Stimulated activated CD8-positive, alpha-beta memory T cell treated with anti-CD3 and anti-CD28 coated beads, Interleukin-4, amount 100 ng/mL, for 4 hours (primary cell): ENCODE measurements at regions not wholly inside any gene's neighbourhood (a gene's known extent, or its start where the extent isn't known, plus 50 kb on each side); places are given as distances from the start of the nearest gene placed in this dataset.
"Not testable (repeated sequence)": the region's sequence is repeated elsewhere in the genome, so short reads cannot be mapped to it uniquely, and the experiment has no call there.

ENCODE experiments used
- DNase-seq, 2 donors: peaks; one replicate each; pipeline ENCODE4 v3.0.0-alpha.2; 2020; ENCODE audit warnings: low read depth in 2 of 2, low spot score in 1 of 2

DNA sequence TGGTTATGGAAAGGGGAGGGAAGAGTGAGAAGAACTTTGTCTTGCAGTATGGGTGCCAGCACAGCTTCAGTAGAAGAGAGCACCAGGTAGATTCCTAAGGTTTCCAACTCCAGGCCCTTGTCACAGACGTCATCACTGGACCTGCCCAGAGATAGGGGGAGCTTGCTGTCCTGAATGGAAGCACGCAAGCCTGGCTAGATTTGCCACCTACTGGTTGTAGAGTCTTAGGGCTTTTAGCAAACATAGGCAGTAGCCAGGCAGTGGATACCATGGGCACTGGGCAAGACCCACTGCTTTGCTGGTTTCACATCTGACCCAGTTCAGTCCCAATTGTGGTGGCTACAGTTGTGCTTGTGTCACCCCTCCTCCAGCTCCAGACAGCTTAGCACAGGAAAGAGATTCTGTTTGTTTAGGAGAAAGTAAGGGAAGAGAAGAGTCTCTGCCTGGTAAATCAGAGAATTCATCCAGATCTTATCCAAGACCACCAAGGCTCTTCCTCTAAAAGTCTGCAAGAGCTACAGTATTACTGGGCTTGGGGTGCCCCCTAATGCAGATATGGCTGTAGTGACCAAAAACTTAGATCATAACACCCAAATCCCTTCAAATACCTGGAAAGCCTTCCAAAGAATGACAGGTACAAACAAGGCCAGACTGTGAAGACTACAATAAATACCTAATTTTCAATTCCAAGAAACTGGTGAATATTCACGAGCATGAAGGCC is 158.9 kb downstream of the HINT1 start:
- DNase-seq, result no peak

DNA sequence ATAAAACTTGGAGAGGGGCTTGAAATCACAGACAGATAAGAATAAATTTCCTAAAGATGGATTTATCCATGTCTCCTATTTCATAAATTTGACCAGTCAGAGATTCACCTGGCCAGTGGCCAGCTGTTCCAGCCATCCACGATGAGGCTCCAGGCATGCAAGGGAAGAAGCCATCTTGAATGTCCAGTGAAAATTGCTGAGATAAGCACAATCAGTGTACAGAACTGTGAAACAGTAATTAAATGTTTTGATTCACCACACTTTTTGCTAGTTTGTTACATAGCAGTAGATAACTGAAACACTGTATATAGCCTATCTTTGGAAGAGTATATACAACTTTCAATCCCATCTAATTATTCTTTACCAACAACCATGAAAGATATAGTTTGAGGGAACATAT is 163.5 kb downstream of the HINT1 start:
- no peak for DNase-seq

DNA sequence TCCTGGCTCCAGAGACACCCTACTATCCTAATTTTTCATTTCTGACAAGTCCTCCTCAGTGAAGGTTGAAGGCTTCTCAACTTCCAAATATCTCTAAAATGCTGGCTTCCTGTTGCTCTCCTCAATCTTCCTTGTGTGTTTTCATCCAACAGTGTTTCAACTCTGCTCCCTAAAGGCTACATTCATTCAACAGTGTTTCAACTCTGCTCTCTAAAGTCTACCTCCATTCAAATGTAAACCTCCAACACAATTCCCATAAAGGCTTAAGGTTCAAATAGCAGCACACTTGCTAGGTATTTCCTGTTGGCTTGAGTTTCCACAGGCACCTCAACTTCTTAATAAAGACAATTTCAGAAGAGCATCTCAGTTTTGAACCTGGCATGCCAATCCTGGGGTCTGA is 164.8 kb downstream of the HINT1 start:
- no peak for DNase-seq

DNA sequence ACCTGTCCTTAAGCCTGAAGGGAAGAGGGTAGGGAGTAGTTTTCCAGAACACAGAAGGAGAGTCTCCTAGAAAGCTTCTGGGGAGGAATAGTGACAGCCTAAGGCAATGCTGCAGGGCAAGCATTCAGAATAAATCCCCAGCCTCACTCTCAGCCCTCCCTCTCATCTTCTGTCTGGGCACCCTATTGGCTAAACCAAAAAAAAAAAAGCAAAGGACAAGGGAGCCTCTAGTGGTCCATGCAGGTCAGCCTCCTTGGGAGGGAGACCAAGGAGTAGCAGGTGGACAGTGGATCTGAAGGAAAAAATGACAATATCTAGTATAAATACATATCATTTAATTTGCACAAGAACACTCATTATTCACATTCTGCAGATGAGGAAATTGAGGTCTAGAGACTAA is 168.3 kb downstream of the HINT1 start:
- not testable (repeated sequence) for DNase-seq

DNA sequence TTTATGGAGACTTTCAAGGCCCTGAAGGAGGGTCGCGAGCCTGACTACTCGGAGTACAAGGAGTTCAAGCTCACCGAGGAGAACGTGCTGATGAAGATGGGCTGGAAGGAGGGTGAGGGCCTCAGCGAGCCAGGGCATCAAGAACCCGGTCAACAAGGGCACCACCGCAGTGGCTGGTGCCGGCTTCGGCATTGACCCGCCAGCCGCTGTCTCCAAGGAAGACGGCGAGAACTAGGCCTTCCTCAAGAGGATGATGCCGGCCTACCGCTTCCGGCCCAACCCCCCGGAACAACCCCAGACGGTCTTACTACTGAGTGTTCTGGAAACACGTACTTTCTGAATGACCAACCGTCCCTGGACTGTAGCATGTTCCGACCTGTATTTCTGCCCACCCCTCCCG is 169.2 kb downstream of the HINT1 start:
- no peak for DNase-seq

DNA sequence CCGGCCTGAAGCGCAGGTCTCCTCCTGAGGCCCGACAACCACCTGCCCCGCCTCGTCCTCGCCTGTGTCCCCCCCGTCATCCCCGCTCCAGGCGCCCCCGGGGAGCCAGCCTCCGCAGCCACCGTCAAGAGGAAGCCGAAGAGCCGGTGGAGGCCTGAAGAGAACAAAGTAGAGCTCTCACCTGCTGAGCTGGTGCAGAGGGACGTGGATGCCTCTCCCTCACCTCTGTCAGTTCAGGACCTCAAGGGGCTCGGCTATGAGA is 169.9 kb downstream of the HINT1 start:
- no peak for DNase-seq

DNA sequence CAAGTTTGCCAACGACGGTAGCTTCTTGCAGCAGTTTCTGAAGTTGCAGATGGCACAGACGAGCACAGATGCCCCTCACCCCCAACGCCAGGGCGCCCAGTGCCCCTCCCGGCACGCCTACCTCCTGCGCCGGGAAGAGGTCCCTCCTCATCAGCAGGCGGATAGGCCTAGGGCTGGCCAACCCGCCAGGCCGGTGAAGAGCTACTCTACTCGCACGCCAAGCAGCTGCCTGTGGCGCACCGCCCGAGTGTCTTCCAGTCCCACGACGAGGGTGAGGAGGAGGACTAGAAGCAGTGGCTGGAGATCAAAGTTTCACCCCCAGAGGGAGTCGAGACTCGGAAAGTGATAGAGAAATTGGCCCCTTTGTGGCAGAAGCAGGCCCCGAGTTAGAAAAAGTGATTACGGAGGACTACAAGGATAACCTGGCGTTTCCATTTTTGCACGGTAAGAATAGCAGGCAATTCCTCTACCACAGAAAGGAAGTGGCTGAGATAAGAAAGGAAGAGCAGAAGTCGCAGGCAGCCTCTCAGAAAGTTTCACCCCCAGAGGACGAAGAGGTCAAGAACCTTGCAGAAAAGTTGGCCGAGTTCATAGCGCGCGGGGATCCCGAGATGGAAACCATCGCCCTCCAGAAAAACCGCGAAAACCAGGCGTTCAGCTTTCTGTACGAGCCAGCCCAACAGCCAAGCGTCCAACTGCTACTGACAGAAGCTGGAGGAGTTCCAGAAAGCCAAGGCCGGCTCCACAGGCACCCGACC is 170.4 kb downstream of the HINT1 start:
- no peak for DNase-seq

DNA sequence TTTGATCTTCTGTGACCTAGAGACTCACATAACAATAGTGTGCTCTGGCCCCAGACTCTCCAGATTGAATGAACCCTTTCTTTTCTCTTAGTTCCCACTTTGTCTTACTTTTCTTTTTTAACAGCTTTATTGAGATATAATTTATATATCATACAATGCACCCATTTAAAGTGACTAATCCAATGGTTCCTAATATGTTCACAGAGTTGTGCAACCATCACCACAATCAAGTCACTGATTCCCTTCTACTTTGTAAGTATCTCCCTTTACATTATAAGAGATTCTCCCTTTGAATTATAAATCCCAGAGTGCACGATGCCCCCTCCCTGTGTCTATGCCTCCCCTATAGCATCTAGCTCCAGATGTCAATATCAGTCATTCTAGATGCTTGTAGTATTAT is 172.4 kb downstream of the HINT1 start:
- DNase-seq, result no peak

DNA sequence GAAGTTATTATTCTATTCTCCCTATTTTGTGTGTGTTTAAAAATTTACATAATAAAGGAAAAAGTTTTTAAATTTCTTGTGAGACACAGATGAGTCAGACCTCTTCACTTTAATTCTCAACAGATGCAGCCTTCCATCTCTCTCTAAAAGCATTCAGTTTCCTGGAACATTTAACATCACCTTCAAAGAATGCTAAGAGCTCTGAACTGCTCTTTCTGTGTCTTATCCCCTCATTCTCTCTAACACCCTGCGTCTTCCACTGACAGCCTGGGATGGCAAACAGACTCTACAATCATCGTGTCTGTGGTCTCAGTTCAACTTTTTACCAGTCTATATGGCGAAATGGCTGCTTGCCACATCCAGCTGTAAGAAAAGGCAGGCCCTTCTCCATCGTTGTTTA is 173.0 kb downstream of the HINT1 start:
- DNase-seq, result no peak

DNA sequence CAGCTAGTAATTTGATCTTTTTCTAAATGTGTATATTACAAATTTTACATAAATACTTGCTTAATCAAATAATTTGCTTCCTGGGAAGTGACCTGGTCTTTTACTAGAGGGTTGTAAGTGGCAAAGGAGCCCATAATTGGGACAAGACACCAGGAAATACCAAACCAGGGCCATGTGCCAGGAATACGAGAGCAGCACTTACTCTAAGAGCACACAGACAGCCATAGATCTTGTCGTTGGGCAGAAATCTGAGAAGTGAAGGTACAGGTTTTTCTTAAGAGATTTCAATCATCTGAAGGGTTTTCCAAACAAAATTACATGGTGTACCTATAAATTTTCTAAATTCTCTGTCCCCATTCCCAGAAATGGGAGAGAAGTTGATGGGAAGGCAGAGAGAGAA is 179.3 kb downstream of the HINT1 start:
- no peak for DNase-seq

DNA sequence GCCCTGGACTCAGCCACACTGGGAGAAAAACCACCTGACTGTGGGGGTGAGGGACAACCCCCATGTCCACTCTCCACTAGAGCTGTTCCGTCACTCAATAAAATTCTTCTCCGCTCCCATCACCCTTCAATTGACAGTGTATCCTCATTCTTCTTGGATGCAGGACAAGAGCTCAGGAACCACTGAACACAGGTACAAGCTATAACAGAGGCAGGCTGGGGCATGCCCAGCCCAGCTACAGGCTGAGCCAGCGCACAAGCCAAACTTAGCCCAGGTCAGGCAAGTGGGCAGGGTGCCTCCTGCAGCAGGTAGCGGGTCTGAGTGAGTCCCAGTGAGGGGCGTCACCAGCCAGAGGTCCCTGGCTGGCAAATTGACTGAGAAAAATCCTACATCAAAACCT is 183.4 kb downstream of the HINT1 start:
- no peak for DNase-seq

DNA sequence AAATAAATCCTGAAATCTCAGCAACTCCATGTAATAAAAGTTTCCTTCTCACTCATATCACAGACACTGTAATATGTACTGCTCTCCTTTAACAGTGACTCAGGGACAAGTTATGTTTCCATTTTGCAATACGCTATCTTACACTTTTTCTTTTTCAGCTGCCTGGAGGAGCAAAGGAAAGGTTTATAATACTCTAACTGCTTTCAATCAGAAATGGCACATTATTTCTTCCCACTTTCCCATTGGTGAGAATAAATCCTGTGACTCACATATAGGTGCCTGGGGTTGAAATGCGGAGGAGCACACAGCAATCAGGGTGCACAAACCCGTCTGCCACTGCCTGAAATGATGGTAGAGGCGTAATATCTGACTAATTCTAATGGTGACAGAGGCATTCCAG is 186.6 kb downstream of the HINT1 start:
- DNase-seq, result no peak

DNA sequence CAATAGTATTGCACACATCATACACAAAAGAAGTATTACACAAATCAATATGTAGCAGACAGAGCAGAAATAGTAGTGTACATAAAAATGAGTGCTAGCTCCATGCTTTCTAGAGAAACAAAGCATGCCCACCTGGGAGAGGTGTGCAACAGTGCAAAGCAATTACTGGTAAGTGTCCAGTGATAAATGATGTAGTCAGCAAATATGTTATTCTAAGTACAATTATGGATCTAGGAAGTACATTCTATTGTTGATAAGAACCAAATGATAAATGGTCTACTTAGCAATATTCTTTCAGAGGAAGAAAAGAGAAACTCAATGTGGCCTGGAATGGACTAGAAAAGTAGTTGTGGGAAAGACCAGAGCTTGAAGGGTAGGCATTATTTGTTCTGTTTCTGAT is 188.6 kb downstream of the HINT1 start:
- DNase-seq, result no peak

DNA sequence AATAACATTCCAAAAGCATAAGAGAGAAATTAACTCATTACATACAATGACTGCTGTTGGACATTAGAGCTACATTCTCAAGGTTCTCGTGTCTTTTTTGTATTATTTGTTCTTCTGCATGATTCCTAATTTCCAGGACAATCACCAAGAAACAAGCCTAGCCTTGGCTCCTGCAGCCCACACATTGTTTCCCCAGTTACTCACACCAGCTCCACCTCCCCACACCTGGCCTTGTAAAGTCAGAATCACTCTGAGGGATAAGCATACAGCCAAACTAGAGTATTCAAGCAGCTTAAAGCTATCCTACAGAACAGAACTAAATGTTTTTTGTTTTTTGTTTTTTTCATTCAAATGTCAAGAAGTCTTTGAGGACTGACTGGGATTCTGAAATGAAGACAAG is 189.2 kb downstream of the HINT1 start:
- no peak for DNase-seq

DNA sequence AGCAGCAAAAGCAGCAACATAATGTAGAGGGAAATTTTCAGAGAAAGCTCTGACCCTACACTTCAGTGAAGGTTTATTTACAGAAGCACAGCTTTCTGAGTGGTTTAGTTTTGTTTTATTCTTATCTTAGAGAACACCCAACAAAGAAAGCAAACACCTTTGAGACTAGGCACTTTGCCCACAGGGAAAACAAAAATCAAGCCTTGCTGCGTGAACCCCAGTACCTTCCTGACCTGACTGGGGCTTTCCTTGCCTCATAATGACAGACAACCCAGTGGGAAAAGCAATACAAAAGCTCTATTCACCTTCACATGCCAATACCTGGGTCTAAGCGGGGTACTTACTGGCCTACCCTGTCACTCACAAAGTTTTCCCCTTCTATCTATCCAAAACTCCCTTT is 189.8 kb downstream of the HINT1 start:
- DNase-seq, result no peak

DNA sequence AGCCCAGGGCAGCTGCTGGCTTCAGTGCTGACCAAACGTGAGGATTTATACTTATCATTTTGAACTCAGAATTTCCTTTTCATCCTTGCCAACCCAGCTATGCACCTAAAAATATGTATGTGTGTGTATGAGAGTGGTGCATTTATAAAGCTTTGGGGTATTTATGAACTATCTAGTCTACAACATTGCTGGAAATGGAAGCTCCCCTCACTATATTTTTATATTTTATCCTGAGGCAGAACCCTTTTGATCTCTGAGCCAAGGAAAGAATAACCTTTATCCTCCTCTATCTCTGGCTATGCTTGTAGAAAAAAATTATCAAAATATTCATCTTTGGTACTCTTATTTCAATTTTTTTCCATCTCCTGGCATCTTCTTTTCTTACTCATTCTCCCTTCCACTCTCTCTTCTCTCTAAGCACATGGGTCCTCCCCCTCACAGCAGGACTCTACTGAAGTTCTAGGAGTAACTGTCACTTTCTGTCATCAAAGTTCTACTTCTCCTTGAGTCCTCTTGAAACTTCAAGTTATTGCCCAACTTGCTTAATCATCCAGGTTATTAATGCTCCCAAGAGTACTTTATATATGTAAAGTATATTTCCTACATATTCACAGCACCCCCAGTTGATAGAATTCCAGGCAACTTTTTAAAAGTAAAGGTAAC is 190.9 kb downstream of the HINT1 start:
- DNase-seq, result no peak

DNA sequence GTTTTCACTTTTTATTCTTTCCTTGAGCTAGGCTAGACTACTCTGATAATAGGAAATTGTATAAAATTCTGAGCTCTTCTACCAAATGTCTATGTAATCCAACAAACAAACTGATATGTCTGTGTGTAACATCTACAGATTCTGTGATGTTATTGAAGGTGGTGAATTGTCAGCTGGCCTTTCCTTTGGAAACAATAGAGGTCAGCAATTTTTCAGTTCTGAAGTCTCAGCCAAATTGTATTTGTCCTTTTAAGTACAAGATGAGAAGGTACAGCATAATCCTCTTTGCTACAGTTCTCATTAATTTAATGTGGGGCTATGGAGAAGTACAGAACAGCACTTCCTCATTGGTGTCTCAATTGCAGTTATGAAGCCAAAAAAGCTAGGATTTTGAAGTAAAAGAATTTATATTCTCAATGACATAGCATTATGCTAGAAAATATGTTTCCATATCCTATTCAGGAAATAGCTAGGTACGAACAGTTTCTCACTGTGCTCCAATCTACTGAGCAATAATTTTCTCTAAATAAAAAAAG is 198.0 kb downstream of the HINT1 start:
- no peak for DNase-seq

DNA sequence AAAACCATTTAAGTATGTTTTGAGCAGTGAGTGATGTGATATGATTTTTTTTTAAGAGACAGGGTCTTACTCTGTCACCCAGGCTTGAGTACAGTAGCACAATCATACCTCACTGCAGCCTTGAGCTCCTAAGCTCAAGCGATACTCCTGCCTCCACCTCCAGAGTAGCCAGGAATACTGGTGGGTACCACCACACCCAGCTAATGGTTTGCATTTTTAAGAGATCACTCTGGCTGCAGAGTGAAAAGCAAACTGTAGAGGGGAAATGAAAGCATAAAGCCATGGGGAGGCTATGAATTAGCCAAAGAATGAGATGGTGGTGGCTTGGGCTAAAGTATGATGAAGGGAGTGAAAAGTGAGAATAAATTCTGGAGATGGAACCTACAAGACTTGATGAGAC is 199.1 kb downstream of the HINT1 start:
- DNase-seq, result no peak

DNA sequence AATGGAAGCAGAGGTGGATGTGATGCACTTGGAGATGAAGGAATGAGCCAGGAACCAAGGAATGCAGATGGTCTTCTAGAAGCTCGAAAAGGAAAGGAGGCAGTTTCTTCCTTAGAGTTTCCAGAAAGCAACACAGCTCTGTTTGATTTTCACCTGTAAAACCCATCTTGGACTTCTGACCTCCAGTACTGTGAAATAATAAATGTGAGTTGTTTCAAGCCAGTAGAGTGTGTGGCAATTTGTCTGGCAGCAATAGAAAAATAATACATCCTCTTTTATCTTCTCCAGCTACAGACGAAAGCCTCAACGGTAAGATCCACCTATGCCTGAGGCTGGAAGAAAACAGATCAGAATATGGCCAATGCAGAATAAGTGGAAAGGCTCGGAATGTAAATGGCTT is 199.7 kb downstream of the HINT1 start:
- DNase-seq, result no peak

DNA sequence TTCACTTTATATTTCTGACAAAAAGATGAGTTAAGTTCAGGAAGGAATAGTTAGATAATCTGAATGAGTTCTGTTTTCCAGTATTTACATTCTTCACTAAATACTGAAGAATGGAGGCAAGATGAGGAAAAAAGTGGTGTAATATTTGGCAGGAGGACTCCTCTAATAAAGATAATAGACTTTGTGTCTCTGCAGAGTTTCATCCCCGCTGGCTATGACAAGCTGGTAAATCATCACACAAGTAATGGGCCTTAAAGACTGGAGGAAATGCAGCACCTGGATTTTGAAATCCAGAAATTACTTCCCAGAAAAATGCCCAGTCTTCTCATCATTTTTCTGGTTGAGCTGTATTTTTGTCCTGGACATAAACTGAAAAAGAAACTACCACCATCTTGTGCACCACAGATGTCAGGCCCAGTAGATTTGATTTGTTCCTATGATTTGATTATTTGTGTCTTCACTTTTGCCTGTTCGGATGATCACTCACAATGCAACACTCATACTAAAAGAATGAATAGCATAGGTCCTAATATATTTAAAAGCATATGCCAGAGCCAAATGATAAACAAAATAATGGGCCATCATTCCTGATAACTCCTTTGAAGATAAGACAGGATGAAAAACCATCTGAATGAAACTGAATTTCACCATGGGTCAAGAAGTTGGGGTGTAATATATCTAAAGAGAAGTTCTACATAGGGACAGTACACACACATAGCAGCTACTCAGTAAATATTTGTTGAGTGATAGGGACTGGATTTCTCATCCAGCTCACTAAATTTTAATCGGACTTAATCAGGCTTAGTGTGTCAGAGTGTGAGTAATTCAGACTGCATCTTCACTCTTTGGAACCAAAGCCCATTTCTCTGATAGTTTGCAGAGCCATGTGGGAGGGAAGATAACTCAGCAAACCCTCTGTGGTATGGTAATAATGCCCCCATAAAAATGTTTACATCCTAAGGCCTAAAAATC is 200.5 kb downstream of the HINT1 start:
- DNase-seq, result no peak

DNA sequence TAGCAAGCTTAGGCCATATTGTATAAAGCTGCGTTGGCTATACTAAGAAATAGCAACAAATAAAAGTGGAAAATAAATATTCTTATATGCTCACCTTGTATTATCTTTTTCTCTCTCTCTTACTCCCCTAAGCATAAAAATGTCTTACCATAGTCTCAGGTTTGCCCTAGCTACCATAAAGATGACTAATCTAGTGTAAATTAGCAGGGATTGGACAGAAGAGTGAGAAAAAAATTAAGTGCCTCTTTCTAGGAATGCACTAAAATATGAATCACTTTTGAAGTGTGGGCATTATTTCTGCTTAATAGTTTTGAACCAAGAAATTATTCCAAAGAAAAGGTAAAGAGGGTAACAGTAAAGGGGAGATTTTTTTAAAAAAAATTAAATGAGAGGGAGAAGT is 201.3 kb downstream of the HINT1 start:
- DNase-seq, result no peak
